GM19455 (cell line): ENCODE measurements at regions not wholly inside any gene's neighbourhood (a gene's known extent, or its start where the extent isn't known, plus 50 kb on each side); places are given as distances from the start of the nearest gene placed in this dataset.

ENCODE experiments used
- ATAC-seq: cut with Tn5 transposase; IDR thresholded peaks from one replicate; pipeline ENCODE4 v1.9.1; 2021; ENCODE audit not compliant: unreplicated experiment

DNA sequence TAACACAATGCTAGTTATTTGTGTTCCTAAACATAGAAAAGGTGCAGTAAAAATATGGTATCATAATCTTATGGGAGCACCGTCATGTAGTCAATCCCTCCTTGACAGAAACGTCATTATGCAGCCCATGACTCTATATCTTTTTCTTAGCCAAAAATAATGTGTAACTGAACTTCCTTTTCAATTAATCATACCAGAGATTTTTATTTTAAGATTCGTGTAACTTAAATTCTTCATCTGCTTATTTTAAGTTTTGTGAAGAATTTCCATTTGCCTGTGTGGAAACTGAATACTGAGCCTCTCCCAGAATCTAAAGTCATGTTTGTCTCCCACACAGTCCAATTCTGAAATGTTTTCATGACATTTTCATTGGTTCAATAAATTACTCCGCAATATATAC lies 699.1 kb downstream of the KCNA4 start:
- no peak for ATAC-seq

DNA sequence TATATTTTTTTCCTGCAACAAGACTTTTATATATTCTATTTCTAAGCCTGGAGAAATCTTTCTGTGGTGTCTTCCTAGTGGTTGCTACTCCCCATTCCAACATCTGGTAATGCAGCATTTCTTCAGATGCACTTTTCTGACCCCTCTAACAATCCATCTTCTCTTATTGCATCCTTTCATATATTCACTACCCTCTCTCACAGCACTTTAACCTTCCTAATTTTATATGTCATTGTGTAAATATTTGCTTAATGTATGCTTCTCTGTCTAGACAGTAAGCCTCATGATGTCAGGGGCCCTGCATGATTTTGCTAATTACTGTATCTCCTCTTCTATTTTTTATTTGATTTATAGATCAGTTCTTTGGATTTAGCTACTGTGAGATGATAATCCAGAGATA lies 701.6 kb downstream of the KCNA4 start:
- ATAC-seq = no peak

GRCh38 chr11:29314211-29314610 lies 702.6 kb downstream of the KCNA4 start:
- no peak for ATAC-seq

DNA sequence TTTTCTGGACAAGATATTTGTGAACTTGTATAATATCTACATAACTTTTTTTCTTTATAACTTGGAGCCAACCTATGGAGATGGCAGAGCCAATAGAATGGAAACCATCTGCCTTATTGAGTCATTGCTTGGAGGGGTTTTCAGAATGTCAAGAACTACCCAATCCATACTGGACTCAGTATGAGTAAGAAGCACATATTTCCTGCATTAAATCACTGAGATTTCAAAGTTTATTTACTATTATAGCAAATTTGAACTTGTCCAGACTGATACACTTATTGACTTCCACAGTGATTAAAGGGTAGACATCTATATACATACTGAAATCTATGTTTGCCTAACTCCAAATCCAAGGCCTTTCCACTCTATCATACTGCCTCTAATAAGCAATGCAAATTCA lies 704.0 kb downstream of the KCNA4 start:
- no peak for ATAC-seq

DNA sequence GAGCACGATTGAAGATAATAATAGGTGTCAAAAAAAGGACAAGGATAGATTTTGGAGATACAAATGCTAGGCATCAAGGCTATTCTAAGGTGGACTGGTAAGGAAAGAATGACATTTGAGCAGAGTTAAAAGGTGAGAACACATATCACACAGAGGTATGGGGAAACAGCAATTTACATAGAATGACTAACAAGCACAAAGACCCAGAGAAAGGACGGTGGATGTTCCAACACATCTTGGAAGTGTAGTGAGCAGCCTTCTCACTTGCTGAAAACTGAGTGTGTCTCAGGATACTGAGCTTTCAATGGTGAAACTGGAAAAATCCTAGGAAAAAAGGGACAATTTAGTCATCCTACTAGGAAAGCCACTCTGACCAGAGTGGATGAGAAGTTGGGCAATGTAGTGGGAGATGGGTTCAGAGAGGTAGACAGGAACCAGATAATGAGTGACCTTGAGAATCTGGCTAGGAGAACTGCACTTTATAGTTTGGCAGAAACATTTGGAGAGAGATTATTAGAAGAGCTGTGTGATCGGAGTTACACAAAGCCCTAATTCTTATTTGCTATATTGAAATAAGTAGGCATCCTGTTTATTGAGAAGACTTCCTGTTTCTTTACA lies 706.0 kb downstream of the KCNA4 start:
- no peak for ATAC-seq

GRCh38 chr11:29309992-29310391 lies 706.8 kb downstream of the KCNA4 start:
- no peak for ATAC-seq

DNA sequence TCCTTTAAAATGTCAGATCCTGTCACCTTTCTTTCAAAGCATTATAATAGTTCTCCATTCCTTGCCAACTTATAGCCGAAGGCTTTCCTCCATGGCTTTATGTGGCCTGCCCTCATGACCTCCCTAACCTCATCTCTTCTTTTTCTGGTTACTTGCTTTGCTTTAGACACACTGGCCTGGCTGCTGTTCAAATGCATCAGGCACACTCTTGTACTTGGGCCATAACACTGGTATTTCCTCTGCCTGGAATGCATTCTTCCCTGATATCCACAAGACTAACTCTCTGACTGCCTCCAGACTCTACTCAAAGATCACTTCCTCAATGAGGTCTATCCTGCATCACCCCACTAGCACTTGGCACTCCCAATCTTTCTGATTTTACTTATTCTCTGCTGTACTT lies 710.3 kb downstream of the KCNA4 start:
- no peak for ATAC-seq

GRCh38 chr11:29305456-29306232 lies 711.2 kb downstream of the KCNA4 start:
- no peak for ATAC-seq

GRCh38 chr11:29300420-29300819 lies 716.4 kb downstream of the KCNA4 start:
- no peak for ATAC-seq

- ATAC-seq = no peak
Observed at GRCh38 chr11:29296680-29297079, 720.1 kb downstream of the KCNA4 start.

DNA sequence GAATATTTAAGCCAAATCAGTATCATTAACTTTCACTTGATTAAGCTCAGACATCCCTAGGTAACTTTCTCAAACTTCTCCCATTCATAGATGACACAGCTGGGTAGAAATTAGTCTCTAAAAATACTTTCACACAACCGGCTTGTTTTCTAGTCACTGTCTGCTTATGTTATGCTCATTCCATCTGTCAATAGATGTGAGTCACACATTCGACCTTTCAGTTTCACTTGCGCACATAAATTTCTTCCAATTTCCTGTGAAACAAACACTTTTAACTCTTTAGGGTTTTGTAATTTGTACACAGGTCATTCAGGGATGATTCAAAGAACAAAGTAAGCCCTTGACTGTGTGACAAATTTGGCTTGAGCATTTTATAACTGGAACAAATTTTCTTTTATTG lies 723.0 kb downstream of the KCNA4 start:
- peak; percentile 89 for ATAC-seq

DNA sequence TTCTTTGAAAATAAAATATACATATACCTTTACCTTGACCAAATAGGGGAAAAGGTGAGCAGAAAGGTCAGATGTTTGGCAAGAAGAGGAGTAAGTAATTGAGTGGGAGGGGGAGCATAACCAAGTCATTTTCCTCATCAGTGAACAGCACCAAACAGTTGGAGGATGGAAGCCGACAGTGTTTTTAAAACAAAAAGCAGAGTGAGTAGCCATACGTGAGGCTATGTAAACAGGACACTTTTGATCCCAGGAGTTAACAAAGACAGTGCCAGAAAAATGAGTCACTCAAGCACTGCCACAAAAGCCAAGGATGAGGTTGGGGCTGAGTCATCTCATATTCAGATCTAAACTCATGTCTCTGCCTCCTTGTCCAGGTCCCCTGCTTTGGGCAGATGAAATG lies 734.7 kb downstream of the KCNA4 start:
- no peak for ATAC-seq

DNA sequence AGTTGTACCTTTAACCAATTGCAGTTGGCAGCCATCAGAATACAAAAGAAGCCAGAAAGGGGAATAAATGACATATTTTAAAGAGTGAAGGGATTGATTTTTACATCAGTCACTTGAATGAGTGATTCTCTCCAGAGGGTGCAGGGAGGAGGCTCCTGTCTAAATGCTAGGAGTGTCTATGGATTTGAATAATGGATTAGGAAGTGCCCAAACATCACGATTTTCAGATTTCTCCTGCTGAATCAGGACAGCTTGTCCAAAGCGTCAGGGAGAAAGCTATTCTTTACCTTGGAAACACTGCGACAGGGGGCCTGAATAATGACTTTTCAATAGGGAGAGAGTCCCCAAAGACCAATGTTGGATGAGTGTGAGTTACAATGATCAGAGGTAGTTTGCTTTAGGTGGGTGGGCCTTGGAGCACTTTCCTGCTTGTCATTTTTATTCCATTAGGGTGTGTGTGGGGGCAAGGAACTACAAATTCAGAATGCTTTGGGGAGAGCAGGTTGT lies 735.5 kb downstream of the KCNA4 start:
- no peak for ATAC-seq

DNA sequence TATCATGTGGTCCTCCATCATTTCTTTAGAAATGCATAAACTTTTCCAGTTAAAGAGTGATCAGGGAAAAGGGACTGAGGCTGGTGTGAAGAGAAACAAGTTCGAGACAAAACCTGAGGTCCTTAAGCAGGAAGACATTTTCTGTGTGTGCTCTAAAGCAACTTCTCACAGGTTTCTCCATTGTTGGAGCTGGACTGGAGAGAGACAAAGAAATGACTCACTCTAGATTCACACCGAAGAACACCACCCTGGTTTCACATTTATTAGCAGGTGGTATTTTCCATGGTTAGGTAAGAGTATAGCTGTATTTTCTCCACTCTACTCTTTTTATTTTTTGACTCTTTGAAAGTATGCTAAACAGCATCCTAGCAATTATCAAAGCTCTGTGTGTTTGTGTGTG lies 736.4 kb downstream of the KCNA4 start:
- no peak for ATAC-seq

DNA sequence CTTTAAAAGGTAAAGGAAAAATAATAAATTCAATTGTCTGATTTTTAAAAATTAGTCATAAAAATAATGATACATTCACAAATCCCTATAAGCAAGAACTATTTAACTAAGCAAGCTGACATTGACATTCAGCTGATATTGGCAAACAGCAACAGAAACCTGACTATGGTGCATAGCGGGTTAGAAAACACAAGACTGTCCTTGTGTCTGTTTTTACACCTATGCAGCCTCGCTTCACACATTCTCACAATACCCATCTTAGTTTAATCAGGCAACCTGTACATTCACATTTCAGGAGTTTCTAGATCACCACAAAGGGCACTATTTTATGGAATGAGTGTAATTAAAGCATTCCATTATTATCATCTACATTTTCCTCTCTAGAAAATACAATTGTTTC lies 737.1 kb downstream of the KCNA4 start:
- ATAC-seq = no peak

DNA sequence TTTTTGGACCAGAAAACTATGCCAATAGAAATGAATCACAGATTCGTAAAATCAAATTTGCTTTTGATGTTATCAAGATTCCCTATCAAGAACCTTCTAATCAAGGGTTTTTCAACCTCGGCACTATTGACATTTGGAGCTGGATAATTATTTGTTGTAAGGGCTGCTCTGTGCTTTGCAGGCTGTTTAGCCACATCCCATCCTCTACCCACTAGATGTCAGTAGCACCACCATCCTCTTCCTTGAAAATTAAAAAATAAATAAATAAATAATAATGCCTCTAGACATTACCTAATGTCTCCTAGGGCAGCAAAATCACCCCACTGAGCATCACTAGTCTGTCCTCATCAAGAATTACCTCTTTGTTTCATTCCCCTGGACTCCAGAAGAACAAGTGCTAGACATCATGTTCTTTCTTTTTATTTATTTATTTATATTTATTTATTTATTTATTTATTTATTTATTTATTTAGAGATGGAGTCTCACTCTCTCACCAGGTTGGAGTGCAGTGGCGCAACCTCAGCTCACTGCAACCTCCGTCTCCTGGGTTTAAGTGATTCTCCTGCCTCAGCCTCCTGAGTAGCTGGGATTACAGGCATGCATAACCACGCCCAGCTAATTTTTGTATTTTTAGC lies 744.7 kb downstream of the KCNA4 start:
- no peak for ATAC-seq

- no peak for ATAC-seq
Observed at GRCh38 chr11:29271616-29272015, 745.2 kb downstream of the KCNA4 start.

DNA sequence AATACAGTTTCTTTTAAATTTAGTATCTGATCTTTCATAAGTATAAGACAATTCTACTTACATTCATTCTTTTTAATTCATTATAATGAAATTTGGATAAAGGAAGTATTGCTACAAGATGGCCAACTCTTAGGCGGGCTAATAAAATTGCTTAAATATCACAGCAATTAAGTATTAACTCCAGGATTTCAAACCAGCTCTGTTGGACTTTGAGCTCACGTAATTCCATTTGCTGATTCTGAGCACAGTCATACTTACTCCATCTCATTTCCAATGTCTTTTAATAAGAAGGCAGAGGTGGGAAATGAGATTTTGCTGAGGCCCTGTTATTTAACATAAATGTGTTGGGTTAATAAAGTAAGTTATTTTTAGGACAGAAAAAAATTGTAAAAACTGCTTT lies 748.1 kb downstream of the KCNA4 start:
- no peak for ATAC-seq

DNA sequence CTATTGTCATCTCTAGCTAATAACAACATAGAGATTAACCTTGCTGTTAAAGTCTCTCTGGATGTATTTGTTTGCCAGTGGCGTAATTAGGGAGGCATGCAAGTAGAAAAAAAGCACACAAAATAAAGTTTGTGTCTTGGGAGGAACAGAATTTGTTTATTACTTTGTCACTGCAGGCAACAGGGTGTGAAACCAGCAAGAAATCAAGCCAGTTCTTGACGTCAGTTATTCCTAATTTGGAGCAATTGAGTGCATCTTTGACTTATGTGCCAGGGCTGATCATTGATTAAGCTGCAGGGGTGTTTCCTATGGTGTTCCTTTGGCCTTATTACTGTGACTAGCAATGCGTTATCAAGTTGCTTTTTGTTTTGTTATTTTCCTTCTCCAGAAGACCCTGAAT lies 751.0 kb downstream of the KCNA4 start:
- no peak for ATAC-seq

DNA sequence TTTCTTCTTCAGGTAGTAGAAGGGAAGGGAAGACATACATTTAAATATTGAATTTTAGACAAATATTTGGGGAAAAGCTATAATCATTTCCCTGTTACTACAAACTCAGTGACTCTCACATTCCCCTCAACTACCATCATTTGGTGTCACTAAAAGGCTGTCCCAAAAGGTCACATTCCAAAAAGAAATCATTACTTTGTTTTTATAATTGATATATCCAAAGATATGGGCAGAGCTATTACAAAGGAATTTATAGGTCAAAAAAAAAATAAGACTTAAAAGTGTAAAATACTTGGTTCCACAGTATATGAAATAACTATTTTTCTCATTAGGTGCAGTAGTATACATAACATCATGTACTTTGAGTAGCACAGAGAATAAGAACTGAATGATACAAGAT lies 751.4 kb downstream of the KCNA4 start:
- ATAC-seq = no peak

DNA sequence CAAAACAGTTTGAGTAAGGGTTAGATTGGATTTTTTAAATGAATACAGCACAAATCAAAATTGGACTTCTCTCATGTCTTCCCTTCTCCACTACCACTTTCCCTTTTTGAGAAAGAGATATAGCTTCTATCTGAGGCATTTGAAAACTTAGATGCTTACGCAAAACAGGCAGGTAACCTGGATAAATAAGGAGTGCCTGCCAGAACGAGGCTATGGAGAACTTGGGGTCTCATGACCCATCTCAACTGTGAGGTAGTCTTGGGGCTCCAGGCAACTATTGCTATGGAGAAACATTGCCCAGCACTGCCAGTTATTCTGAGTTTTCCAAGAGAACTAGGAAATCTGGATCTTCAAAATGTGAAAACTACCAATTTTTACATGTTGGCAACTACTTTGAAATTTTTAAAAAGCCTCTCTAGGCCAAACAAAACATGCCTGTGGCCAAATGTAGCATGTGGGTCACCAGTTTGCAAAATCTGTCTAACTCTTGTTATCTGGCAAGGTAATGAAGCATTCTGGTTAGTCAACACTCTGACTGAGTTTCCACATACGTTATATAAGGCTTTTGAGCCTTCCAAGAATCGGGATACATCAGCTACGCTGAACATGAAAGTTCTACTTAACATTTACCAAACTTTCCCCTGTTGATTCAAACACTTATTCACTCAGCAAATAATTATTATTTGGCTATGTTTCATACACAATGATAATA lies 752.7 kb downstream of the KCNA4 start:
- ATAC-seq = no peak

DNA sequence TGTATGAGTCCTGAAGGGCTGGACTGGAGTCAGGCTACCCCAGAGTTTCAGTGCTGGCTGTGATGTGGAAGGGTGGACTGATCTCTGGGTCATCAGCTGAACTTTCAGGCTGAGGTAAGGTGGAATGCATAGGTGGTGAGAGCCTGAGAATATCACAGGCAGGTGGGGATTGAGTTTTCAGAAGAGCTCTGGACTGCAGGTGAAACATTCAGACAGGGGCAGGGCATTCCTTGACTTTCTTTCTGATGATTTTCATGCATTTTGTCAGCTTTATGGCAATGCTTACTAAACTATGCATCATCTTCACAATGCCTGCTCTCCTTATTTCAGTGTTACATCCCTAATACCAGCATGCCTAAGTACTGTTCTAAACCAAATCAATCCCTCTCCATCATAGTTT lies 755.0 kb downstream of the KCNA4 start:
- no peak for ATAC-seq
